ENCODE measurements at regions not wholly inside any gene's neighbourhood (a gene's known extent, or its start where the extent isn't known, plus 50 kb on each side); places are given as distances from the start of the nearest gene placed in this dataset.

DNA sequence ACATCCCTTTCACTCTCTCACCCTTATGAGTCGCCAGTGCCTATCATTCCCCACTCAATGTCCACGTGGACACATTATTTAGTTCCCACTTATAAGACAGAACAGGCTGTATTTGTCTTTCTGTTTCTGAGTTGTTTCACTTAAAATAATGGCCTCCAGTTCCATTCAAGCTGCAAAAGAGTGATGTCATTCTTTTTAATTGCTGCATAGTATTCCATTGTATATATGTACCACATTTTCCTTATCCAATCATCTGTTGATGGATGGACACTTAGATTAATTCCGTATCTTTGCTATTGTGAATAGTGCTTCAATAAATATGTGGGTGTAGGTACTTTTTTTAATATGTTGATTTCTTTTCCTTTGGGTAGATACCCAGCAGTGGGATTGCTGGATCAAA lies 79.1 kb downstream of the ZNF365 start:
- TF ChIP-seq, protein P1, sequence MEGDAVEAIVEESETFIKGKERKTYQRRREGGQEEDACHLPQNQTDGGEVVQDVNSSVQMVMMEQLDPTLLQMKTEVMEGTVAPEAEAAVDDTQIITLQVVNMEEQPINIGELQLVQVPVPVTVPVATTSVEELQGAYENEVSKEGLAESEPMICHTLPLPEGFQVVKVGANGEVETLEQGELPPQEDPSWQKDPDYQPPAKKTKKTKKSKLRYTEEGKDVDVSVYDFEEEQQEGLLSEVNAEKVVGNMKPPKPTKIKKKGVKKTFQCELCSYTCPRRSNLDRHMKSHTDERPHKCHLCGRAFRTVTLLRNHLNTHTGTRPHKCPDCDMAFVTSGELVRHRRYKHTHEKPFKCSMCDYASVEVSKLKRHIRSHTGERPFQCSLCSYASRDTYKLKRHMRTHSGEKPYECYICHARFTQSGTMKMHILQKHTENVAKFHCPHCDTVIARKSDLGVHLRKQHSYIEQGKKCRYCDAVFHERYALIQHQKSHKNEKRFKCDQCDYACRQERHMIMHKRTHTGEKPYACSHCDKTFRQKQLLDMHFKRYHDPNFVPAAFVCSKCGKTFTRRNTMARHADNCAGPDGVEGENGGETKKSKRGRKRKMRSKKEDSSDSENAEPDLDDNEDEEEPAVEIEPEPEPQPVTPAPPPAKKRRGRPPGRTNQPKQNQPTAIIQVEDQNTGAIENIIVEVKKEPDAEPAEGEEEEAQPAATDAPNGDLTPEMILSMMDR (conservative IDR thresholded peaks at IDR 0.05; ENCODE audit: low read depth) = no peak
- POLR2A ChIA-PET (ENCODE audit: low non-redundant PET) = no interaction called here
- CTCF ChIA-PET = interaction anchor here (0.5 kb wide), 1 partner anchor 77 kb away, joined by 5 read pairs; no protein-coding TSS in a partner anchor
- H3K27ac ChIP-seq = no peak overlapping the region
- no peak for DNase-seq (ENCODE audit: low spot score)

DNA sequence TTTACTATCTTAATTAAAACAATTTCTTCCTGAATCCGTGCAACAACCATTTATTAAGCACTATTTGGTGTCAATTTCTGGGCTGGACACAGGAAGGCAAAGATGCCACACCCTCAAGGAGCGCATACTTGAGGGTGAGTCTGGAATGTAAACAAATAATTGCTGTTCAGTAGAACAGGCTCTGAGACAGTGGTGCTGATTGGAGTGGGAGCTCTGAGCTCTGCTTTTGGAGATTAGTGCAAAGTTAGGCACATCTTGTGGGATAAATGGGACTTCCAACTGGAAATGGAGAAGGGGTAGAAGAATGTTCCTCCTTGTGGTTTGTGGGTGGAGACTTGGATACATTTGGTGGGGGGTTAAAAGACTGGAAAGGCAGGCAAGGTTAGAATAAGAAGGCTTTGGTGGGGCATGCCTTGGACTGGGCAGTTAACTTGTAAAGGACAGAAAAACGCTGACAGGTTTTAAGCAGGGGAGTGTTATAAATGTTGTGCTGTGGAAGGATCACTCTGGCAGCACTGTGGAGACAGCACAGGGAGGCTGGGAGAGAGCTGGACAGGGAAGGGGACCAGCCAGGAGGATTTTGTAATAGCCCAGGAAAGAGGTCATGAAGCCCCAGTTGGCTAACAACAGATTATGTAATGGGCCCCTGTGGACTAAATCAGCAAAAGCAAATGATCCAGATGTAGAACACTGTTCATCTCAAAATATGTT lies 80.7 kb downstream of the ZNF365 start:
- CTCF ChIA-PET = interaction anchor here (0.7 kb wide), 1 partner anchor 629 kb away, joined by 4 read pairs; no protein-coding TSS in a partner anchor
- POLR2A ChIA-PET (ENCODE audit: low non-redundant PET) = no interaction called here
- DNase-seq (ENCODE audit: low spot score) = peak; percentile 66
- peak overlapping the region; percentile 60; the same call in 1 of the 2 replicates for H3K27ac ChIP-seq
- TF ChIP-seq, protein P1 (conservative IDR thresholded peaks at IDR 0.05; ENCODE audit: low read depth) = no peak

DNA sequence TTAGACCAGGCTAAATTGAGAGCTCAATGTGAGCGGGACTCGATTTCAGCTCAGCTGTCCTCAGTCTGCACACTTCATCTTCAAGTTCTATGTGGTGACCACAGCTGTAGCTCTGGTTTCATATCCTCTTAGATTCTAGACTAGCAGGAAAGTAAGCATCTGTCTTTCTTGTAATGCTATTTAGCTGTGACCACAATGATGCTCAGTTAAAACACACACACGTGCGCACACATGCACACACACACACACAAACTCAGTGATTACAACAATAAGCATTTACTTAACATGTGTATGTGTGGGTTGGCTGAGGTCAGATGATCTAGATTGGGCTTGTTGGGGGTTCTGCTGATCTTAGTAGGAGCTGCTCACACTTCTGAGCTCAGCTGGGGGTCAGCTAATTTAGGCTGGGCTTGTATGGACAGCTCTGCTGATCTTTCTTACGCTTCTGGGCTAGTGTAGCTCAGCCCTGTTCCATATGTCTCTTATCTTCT lies 82.5 kb downstream of the ZNF365 start:
- ChIA-PET POLR2A (ENCODE audit: low non-redundant PET) (no interaction called here), CTCF (no interaction called here)
- no peak overlapping the region for H3K27ac ChIP-seq
- no peak for DNase-seq (ENCODE audit: low spot score)
- TF ChIP-seq, protein P1 (conservative IDR thresholded peaks at IDR 0.05; ENCODE audit: low read depth) = no peak

DNA sequence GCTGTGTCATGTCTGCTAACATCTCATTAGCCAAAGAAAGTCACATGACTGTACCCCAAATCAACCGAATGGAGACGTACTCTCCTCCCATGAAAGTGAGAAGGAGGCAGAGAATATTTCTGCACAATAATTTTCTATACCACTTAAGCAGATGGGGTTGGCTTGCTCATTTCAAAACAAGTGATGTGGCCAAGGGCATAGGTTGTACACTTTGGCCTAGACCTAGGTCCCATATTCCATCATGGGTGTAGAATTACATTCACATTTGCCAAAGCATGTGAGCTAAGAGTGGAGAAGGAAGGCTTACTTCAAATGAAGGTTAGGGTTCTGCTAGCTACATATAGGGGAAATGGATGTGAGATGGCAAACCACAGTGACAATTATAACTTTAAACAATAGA lies 83.0 kb downstream of the ZNF365 start:
- CTCF ChIA-PET = no interaction called here
- no peak for DNase-seq (ENCODE audit: low spot score)
- POLR2A ChIA-PET (ENCODE audit: low non-redundant PET) = no interaction called here
- TF ChIP-seq, protein P1 (conservative IDR thresholded peaks at IDR 0.05; ENCODE audit: low read depth) = no peak
- H3K27ac ChIP-seq = no peak overlapping the region

DNA sequence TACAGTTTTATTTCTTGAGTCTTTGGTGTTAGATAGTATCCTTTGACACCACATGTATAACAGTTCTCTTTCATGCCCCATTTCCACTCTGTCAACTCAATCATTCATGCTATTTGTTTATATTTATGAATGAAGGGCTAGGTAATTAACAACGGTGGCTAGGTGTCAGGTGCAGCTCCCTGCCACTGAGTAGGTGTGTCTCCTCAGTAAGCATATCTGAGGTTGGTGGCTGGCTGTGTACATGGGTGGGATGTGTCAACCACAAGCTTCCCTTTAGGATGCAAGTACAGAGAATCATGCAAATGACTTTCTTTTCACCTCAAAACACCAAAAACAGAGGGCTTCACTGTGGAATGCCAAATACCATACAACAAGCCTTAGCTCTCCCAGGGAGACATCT lies 83.4 kb downstream of the ZNF365 start:
- no peak overlapping the region for H3K27ac ChIP-seq
- ChIA-PET POLR2A (ENCODE audit: low non-redundant PET) (no interaction called here), CTCF (interaction anchor here (1.0 kb wide), 1 partner anchor 626 kb away, joined by 3 read pairs; no protein-coding TSS in a partner anchor)
- DNase-seq (ENCODE audit: low spot score) = no peak
- TF ChIP-seq, protein P1 (conservative IDR thresholded peaks at IDR 0.05; ENCODE audit: low read depth) = no peak

DNA sequence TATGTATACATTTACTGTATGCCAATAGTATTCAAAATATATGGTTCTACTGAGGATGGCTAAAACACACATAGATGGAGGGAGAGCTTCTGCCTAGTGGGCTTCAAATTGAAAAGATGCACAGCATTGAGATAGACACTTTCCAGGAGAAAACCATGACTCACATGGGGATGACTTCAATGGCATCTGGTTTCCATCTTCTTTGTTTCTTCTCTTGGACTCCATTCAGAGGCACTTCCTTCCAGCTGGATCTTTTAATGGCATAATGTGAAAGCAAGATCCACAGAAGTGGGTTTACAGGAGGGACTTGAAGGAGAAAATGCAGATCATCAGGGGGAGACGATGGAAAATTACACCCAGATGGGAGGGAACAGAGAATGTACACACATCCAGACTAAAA lies 84.9 kb downstream of the ZNF365 start:
- TF ChIP-seq, protein P1 (conservative IDR thresholded peaks at IDR 0.05; ENCODE audit: low read depth) = no peak
- H3K27ac ChIP-seq = no peak overlapping the region
- DNase-seq (ENCODE audit: low spot score) = no peak
- ChIA-PET POLR2A (ENCODE audit: low non-redundant PET) (no interaction called here), CTCF (no interaction called here)

Measured in RWPE1 (cell line).